HuH-7.5 (cell line): ENCODE measurements at regions not wholly inside any gene's neighbourhood (a gene's known extent, or its start where the extent isn't known, plus 50 kb on each side); places are given as distances from the start of the nearest gene placed in this dataset.

Source experiments
- DNase-seq: peaks from one replicate; pipeline ENCODE4 v3.0.0; 2011; ENCODE audit warnings: low spot score

DNA sequence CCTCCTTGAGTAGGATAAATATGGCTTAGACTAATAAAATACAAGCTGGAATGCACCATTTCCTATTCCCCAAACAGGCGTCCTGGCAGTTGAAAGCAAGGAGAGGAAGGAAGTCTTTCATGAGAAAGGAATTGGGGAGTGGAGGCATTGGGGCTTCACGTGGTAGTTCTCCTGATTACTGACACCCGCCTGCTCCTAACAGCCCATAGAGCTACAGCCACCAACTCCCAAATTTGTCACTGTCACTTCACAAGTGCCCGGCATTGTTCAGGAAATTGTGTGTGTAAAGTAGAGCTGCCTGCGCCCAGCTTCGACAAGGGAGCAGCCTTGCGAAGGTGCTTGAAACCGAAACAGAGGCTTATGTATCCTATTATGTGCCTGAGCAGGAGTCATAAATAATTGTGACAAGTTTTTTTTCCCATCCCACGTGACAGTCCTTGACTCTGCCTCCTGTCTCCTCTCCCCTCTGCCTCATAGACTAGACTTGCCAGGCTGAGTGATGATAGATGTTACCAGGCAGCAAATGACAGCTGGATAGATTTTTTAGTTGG lies 301.7 kb upstream of the ZFP64 start:
- DNase-seq = no peak

DNA sequence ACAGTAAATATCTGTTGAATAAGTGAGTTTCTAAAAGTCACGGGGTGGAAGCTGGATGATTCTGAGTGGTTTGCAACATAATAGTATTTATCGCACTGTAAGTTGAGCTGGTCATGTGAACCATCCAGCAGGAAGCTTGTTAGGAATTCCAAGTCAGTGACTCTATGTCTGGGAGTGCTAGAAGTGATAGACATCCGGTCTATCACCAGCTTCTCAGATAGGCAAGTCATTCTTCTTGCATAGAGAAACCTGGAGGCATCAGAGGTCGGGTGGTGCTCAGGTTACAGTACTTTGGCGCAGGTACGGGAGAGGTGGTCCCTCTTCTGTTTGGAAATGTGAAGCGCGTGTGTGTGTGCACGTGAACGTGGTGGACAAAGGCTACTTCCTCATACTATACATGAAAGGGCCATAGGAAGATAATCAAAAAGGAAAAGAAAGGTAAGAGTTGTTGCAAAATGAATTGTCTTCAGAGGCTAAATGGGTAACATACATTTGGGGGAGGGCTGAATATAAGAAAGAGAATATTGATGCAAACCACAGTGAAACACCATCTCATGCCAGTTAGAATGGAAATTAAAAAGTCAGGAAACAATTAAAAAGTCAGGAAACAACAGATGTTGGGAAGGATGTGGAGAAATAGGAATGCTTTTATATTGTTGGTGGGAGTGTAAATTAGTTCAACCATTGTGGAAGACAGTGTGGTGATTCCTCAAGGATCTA lies 299.3 kb upstream of the ZFP64 start:
- no peak for DNase-seq

DNA sequence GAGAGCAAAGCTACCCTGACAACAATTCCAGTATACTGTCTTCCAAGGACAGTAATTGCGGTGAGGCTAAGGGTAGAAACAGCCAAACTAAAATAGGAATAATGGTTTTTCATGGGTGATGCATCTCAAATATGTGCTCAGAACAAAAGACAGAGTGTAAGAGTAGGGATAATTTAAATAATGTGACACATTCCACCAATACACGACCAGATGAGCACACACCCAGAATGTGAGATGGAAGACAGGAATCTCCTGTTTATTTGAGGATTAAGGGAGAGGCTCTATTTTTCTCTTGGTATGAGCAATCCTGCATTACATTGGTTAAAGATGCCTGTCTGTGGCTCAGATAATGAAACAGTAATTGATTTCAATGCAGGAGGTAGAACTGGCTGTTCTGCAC lies 292.9 kb upstream of the ZFP64 start:
- no peak for DNase-seq

DNA sequence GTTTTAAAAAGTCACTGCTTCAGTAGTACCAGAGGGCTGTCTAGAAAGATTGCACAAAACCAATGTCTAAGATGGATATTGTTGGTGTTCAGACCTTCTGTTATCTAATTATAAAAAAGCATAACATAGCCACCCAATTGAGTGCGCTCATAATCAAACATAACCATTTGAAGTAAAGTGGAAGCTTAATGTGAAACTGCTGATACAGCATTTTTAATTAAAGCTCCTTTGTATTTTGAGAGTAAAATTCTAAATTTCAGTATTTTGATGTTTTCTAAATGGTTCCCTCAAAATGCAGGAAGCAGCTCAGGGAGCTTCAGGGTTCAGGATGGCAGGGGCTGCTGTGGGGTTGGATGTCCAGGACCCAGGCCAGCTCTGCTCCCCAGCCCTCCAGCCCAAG lies 291.8 kb upstream of the ZFP64 start:
- no peak for DNase-seq

DNA sequence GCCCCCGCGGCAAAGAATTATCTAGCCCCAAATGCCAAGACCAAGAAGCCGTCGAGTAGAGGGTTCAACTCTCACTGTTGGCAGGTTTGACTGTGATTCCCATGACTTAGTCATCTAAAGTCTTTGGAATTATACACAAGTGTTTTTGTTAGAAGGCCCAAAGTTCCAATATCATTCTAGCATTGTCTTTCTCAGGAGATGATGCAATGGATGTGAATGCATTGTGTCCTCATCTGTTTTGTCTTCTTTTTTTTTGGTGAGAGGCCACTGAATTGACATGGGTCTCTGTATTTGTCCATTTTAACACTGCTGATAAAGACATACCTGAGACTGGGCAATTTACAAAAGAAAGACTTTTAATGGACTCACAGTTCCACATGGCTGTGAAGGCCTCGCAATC lies 290.5 kb upstream of the ZFP64 start:
- no peak for DNase-seq

DNA sequence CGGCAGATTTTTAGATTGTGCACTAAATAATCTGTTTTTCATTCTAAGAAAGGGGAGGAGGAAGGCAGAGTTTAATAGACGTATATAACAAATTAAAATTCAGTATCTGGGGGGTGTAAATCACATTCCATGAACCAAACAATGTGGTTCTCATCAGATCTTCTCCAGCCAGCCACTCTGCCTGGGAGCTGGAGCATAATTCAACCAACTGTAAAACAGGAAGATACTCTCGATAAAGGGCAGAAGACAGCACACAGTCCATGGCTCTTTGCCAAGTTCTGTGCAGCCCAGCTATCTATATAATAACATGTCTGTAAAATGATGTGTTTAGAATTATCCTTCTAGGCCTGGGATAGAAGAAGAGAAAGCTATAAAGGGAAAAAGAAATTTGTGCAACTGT lies 289.9 kb upstream of the ZFP64 start:
- DNase-seq = no peak

DNA sequence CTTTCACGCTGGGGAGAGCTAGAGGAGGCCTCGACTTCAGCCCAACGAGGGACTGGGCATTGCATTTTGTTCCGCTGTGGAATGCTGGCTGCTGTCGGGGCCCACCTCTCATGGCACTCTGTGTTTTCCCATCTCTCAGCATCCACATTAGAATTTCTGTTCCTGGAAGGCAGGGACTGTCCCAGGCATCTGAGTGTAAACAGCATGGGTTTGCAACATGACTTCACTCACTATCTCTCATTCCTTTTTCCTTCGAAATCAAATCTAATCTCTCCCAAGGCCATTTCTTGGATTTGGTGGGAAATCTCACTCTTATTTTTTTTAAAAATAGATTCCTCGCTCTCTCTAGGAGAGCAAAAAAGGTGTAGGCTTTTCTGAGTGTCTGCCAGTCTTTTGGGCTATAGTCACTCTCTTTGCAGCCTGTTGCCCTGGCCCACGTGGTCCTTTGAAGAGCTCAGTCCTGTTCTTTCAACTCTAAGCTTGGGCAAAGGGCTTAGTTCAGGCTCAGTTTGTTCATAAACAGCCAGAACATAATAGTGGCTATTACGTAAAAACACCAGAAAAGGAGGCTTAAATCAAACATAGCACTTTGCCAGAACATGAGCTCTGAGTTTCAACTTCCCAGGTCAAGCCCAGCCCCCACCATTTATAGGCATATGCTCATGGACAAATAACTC lies 284.6 kb upstream of the ZFP64 start:
- no peak for DNase-seq

DNA sequence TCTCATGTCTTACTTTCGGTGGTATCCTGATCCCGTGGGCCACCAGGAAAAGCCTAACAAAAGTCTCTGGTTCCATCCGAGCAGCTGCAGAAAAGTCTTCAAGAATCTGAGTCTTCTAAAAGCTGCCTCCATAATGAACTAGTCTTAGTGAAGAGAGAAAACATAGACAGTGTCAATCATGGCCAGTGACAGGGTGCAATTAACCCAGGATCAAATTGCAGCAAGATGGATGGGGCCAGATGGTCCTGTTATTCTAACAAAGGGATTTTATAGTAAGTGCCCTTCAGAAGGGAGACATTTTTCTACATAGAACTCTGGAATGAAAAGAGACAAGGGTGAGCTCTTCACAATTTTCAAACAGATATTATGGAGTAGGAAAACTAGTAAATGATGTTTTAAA lies 281.6 kb upstream of the ZFP64 start:
- no peak for DNase-seq

DNA sequence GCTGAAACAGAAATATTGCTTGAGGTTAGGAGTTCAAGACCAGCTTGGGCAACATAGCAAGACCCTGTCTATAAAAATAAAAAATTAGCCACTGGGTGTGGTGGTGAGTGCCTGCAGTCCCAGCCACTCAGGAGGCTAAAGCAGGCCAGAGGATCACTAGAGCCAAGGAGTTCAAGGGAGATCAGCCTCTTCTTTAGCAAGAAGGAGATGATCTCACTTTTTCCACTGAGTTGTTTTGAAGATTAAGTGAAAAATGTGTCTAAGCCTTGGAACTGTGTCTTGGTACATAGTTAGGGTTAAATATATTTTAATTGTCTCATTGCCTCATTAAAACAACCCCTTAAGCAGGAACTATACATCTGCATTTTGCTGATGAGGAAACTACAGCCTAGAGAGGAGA lies 279.0 kb upstream of the ZFP64 start:
- DNase-seq = no peak

DNA sequence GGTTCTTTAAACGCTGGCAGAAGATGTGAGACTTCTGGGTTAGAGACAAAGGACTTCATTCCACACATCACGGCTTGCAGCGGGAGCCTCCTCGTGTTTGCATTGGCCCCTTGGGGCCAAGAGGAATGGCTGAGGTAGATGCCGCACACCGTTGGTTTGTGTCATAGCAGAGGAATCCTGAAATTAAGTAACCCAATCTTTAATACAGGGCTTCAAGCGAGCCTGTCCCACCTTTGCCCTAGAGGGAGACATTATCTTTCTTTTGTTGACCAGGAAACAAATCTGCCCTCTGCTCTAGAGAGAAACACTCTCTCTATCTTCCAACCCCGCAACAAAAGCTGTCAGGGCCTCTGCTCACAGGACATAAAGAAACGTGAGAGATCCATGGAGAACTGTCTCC lies 277.5 kb upstream of the ZFP64 start:
- DNase-seq = no peak

DNA sequence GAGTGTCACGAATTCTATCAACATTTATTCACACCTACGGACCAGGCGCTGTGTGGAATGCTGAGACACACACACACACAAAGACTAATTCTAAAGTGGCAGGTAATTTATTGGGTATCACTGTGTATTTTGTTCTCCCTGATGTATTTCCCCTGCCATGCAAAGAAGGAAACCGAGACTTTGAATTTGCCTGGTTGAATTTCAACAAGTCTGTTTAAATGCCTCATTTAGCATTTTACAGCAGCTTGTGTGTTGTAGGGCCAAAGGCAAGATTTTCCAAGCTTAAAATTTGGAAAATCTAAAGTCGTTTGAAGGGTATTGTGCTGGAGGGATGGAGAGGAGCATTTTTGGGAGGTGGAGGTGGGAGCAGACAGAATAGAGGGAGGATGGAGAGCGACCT lies 274.4 kb upstream of the ZFP64 start:
- no peak for DNase-seq

DNA sequence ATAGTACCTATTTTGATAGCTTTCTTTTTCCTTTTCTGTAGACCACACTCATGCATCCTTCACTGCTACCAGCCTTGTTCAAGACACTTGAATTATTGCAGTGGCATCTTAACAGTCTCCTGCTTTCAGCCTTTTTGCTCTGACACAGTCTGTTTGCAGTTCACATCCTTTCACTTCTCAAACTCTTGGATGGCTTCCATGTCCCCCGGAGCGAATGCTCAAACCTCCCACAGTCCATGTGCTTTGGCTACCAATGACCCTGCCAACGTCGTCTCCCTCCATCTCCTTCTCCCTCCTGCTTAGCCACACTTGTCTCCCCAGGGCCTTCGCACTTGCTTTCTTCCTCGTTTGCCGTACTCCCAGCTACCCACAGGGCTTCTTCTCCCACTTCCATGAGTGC lies 270.0 kb upstream of the ZFP64 start:
- no peak for DNase-seq

DNA sequence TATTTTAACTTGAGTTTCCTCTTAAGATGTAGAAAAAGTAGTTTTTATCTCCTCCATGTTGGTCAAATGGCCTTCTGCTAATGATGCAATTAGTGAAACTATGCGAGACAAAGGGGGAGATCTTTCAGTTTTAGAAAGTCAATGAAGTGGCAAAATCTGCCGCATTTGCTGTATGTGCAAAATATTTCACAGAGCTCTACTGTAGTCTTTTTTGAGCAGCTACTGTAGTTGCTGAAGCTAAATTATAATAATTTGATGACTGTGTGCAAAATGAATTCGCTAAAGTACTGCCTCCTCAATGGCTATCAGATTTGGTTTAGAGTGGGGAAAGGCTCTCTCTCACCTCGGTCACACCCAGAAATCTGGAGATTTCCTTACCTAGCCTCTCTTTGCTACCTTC lies 267.6 kb upstream of the ZFP64 start:
- DNase-seq = no peak

DNA sequence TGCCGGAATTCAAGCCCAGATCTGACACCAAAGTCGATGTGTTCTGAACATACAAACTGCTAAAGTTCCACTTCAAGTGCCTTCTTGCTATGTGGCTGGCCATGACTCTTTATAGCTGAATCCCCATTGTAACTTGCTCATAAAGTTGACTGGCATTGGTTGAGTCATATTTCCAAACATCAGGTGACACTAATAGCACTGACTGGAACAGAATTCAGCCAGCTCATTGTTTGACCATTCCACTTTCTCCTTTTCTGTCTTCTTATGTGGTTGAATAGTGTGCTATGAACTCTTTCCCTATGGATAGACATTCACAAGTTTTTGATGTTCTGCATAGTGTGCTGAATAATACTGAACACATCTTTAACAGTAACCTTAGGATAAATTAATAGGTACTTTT lies 266.2 kb upstream of the ZFP64 start:
- no peak for DNase-seq

DNA sequence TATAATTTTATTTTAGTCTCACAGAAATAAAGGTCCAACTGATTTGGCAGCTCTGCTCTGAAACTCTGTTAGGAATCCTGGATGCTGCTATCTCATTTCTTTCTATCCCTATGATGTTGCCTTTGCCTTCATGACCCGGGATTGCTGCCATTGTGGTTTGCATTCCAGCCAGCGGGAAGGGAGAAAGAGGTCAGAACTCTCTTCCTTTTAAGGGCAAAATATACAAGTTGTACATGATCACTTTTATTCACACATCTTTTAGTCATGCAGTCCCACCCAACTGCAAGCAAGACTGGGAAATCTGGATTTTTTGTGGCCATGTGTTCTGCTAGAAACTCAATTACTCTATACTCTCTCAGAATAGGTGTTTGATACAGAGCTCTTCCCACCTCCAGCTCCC lies 263.1 kb upstream of the ZFP64 start:
- no peak for DNase-seq

DNA sequence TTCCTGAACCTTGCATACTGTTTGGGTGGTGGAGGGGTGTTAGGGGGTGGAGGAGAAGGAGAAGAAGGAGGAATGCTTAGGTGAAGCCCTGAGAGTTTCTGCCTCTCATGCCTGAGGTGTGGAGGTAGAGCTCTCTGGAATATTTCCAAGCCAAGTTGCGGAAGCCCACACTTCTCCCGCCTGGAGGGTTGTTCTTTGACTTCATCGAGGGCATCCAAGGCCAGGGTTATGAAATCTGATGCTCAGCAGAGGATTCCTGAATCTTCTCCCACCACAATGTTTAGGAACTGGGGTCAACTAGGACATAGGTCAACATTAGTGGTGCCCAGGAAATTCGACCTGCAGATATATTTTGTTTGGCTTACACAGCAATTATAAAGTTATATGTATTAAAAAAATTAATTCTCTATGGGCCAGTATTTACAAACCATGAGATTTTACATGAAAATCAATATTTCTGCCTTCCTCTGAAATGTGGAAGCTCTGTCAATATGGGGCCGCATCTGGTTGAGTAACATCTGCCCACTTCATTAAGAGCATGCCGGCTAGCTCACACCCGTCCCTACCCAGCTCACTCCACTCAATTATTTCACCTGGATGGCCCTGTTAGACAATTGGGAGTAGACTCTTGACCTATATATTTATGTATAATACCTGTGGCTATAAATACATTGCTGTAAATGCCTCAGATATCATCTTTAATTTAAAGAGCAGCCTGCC lies 257.1 kb upstream of the ZFP64 start:
- DNase-seq = peak; percentile 21

DNA sequence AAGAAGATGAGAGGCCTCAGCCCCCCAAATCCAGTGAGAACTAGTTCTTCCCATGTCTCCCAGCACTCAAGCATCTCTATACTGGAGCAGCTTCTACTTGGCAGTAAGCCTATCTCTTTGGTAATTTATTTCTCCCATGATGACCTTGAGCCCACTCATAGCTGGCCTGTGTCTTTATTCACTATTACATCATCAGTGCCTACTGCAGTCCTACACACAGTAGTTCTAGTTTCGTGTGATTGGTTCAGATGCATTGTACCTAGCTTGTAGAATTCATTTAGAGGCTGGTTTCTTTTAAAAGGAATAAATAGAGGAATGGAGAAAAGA lies 255.6 kb upstream of the ZFP64 start:
- no peak for DNase-seq

DNA sequence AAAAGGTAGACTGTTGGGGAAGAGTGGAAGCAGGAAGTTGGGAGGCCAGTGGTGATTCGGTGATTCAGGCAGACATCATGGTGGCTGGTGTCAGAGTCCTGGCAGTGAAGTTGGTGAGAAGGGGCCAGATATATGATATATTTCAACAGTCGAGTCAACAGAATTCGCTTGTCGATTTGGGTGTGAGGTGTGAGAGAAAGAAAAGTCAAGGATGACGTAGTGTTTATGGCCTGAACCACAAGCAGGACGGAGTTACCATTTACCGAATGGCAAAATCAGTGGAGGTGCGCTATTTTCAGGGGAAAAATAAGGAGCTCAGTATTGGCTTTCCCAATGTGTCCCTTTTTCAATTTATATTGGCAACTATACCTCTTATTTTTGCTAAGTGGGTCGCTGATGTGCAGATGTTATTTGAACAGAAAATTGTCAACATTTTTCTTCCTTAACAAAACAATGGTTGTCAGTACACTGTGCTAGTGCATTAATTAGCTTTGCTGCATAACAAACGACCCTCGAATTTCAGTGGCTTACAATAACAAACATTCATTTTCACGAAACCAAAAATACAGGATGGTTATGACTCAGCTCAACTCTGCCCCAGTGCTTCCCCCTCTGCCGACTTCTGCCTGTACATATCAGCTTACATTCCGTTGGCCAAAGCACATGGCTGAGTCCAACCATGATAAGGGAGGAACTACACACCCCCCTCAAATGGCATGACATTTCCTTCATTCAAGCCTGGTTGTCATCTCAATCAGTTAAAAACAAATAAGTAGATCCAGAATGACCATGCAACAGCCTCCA lies 255.0 kb upstream of the ZFP64 start:
- DNase-seq = no peak

DNA sequence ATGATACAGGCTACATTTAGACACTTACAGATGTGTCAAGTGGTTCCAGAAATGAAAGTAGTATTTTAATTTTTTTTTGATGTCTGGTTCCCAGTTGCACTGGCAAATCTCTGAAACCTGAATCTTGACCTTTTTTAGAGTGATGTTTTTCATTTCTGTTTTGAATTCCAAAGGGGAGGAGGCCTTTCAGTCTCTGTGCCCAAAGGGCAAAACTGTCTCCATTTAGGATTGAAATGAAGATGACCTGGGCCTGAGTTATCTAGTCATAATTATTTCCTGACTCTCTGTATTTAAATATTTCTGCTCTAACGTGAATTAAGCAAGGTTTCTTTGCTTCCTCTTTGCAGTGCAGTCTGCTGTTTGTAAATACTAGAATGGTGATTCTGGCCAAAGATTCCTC lies 252.9 kb upstream of the ZFP64 start:
- no peak for DNase-seq

DNA sequence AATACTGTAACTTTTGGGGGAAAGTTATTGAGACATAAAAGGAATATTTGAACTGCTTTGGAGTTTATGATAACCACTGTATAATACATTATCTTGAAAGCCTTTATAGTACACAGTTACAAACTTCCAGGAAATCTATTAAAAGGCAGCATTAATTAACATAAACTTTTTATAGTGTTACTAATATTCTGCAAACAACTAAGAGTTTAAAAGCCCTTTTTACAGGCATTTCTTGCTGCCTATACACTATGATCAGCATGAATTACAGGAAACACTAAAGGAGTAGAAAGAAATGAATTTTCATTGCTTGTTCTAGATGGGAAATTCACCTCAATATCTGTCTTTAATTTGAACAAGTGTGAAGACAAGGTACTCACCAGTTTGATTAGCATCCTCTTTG lies 252.3 kb upstream of the ZFP64 start:
- DNase-seq = no peak

DNA sequence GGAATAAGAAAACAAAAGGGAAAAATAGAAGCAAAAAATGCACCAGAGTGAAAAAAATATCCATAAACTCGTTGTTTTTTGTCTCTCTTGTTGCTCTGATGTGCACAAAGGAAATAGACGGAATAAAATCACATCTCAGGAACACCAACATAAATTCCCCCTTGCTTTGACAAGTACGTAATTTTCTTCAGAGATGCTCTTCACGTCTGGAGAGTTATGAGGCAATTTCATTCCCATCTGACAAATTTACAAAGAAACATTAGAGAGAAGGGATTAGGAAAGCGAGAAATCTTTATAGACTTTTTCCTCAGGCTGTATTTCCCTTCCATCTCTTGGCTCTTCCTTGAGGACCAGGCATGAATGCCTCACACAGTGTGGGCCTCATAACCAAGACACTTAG lies 250.1 kb upstream of the ZFP64 start:
- no peak for DNase-seq

DNA sequence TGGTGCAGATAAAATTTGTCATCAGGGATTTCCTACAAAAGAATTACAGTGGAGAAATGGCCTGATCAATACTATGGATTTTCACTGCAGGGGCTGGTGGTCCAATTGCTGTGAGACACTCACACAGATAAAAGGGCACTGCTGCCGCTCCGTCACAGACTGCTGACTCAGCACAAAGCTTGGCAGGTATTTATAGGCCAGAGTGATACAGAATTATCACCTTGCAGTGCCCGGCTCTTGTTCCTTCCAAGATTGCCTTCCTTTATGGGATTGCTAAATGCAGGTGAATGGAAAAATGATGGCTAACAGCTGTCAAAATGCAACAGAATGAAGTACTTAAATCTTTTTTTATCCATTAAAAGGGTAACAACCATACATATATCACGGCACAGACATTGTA lies 247.8 kb upstream of the ZFP64 start:
- DNase-seq = no peak
